Esophagus muscularis mucosa (tissue), 4 donors: ENCODE measurements at regions not wholly inside any gene's neighbourhood (a gene's known extent, or its start where the extent isn't known, plus 50 kb on each side); places are given as distances from the start of the nearest gene placed in this dataset.

ENCODE experiments used
- DNase-seq: peaks from one replicate; pipeline ENCODE4 v3.0.0-alpha.2; 2017; ENCODE audit errors: extremely low spot score
- H3K27ac ChIP-seq, 4 donors: fragments of 200-600 bp; sonication (generic); replicated peaks in 1 of 4; 1 replicate in 3 of 4; 2 replicates in 1 of 4; pipeline ENCODE4 v1.5.1; 2016 to 2019; ENCODE audit warnings: mild to moderate bottlenecking in 1 of 4
- H3K27me3 ChIP-seq, 4 donors: fragments of 200-600 bp; sonication (generic); one replicate each; pipeline versions ENCODE4 v1.5.1 to v1.6.0; 2016 to 2019
- H3K36me3 ChIP-seq, 4 donors: fragments of 200-600 bp; sonication (generic); one replicate each; pipeline ENCODE4 v1.5.1; 2016 to 2019
- H3K4me1 ChIP-seq, 4 donors: fragments of 200-600 bp; sonication (generic); one replicate each; pipeline ENCODE4 v1.5.1; 2016 to 2019
- H3K4me3 ChIP-seq, 4 donors: fragments of 200-600 bp; sonication (generic); 1 replicate in 2 of 4; 2 replicates in 2 of 4; pipeline ENCODE4 v1.5.1; 2016 to 2019; ENCODE audit warnings: mild to moderate bottlenecking in 4 of 4, moderate library complexity in 1 of 4
- H3K9me3 ChIP-seq, 4 donors: fragments of 200-600 bp; sonication (generic); 1 replicate in 3 of 4; 2 replicates in 1 of 4; pipeline ENCODE4 v1.5.1; 2016 to 2019
- CTCF ChIP-seq, 3 experiments: fragments of 200-600 bp in 2 of 3; fragments of 450-650 bp in 1 of 3; sonication (generic) in 2 of 3; IDR thresholded peaks; one replicate each; pipeline ENCODE4 v1.5.1; 2017 to 2019; ENCODE audit warnings: antibody characterized with exemption in 3 of 3, mild to moderate bottlenecking in 2 of 3, moderate library complexity in 1 of 3
- EP300 ChIP-seq: sonication (generic); formaldehyde crosslinking; IDR thresholded peaks from one replicate; pipeline ENCODE4 v1.6.1; 2017; ENCODE audit warnings: antibody characterized with exemption
- POLR2A ChIP-seq: fragments of 450-650 bp; IDR thresholded peaks from one replicate; pipeline ENCODE4 v1.6.1; 2017; ENCODE audit warnings: antibody characterized with exemption, moderate library complexity, mild to moderate bottlenecking, low read depth
- POLR2AphosphoS5 ChIP-seq, 2 donors: sonication (generic); formaldehyde crosslinking; IDR thresholded peaks; one replicate each; pipeline ENCODE4 v1.6.1; 2017; ENCODE audit warnings: antibody characterized with exemption in 2 of 2
- WGBS: methylation state at CpG from one replicate; pipeline ENCODE4 v1.1.5; 2018; 5-methylcytosine and 5-hydroxymethylcytosine counted together
- intact Hi-C: fragments of 100-400 bp; cut with DNase I; formaldehyde crosslinking; loops from one replicate; pipeline ENCODE4 v1.15.1; 2023

DNA sequence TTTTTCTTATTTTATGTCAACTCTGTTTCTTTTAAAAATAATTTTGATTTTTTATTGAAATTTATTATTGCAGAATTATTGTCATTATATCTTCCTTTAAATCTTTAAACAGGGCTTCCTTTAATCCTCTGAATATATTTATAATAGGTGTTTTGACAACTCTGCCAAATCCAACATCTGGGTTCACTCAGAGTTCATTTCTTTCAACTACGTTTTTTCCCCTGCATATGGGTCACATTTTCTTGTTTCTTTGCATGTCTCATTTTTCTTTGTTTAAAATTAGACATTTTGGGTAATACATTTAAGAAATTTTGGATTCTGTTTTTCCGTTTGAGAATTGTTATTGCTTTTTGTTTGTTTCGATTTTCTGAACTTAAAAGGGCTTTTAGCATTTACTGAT is 655.1 kb upstream of the CITED2 start:
- H3K27ac ChIP-seq: no peak overlapping the region
- H3K27me3 ChIP-seq: no peaks in the 10 kb centered on the region
- TF ChIP-seq POLR2AphosphoS5 (IDR thresholded peaks at IDR 0.05) (no peak), CTCF (IDR thresholded peaks at IDR 0.05) (no peak), POLR2A (no peak)
- intact Hi-C loops: no loop called here
- H3K4me3 ChIP-seq: no peak overlapping the region
- no peaks in the 10 kb centered on the region for H3K36me3 ChIP-seq
- peaks cover 0 to 16% (median 13%) of the 10 kb centered on the region in 4 donors for H3K4me1 ChIP-seq
- H3K9me3 ChIP-seq: peaks cover 0 to 5% (median 0%) of the 10 kb centered on the region in 4 donors
- 66% methylated on average over 3 of the region's 3 CpGs for WGBS
- no peak for DNase-seq

GRCh38 chr6:140027219-140027618 is 652.8 kb upstream of the CITED2 start:
- Histone ChIP-seq H3K4me3 (no peak overlapping the region), H3K27ac (no peak overlapping the region), H3K9me3 (peaks cover 0 to 5% (median 0%) of the 10 kb centered on the region in 4 donors), H3K27me3 (no peaks in the 10 kb centered on the region), H3K4me1 (peaks cover 0 to 16% (median 13%) of the 10 kb centered on the region in 4 donors), H3K36me3 (no peaks in the 10 kb centered on the region)
- intact Hi-C loops: no loop called here
- WGBS: 93% methylated on average over 2 of the region's 2 CpGs
- no peak for DNase-seq
- TF ChIP-seq CTCF (IDR thresholded peaks at IDR 0.05): no peak
- no peak for TF ChIP-seq POLR2AphosphoS5 (IDR thresholded peaks at IDR 0.05)
- TF ChIP-seq POLR2A: no peak
- TF ChIP-seq EP300: no peak

DNA sequence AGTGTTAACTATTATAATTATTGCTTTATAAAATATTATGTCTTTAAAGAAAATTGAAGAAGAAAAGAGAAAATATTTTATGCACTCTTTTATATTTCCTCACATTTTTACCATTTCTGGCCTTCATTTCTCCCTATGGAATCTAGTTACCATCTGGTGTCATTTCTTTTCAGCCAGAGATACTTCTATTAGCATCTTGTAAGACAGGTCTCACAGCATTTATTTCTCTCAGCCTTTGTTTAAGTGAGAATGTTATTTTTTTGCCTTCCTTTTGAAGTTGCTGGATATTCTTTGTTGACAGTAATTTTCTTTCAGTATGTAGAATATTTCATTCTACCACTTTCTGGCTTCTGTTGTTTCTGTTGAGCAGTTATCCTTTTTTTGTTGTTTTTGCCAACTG is 652.1 kb upstream of the CITED2 start:
- H3K4me3 ChIP-seq: no peak overlapping the region
- H3K27ac ChIP-seq: no peak overlapping the region
- peaks cover 0 to 5% (median 0%) of the 10 kb centered on the region in 4 donors for H3K9me3 ChIP-seq
- H3K36me3 ChIP-seq: no peaks in the 10 kb centered on the region
- H3K4me1 ChIP-seq: peaks cover 0 to 16% (median 13%) of the 10 kb centered on the region in 4 donors
- no peak for DNase-seq
- TF ChIP-seq CTCF (IDR thresholded peaks at IDR 0.05) (no peak), POLR2A (no peak), POLR2AphosphoS5 (IDR thresholded peaks at IDR 0.05) (no peak), EP300 (no peak)
- intact Hi-C loops: no loop called here
- H3K27me3 ChIP-seq: no peaks in the 10 kb centered on the region

GRCh38 chr6:140025171-140025570 is 650.7 kb upstream of the CITED2 start:
- H3K36me3 ChIP-seq: no peaks in the 10 kb centered on the region
- intact Hi-C loops: no loop called here
- TF ChIP-seq CTCF (IDR thresholded peaks at IDR 0.05) (no peak), POLR2AphosphoS5 (IDR thresholded peaks at IDR 0.05) (no peak), POLR2A (no peak), EP300 (no peak)
- H3K27me3 ChIP-seq: no peaks in the 10 kb centered on the region
- H3K9me3 ChIP-seq: peaks cover 0 to 16% (median 4%) of the 10 kb centered on the region in 4 donors
- no peak for DNase-seq
- no peak overlapping the region for H3K4me3 ChIP-seq
- no peak overlapping the region for H3K27ac ChIP-seq
- WGBS: 96% methylated on average over 1 of the region's 1 CpG
- peaks cover 0 to 6% (median 5%) of the 10 kb centered on the region in 4 donors for H3K4me1 ChIP-seq

GRCh38 chr6:140020207-140020791 is 645.9 kb upstream of the CITED2 start:
- Histone ChIP-seq H3K27me3 (no peaks in the 10 kb centered on the region), H3K27ac (no peak overlapping the region), H3K36me3 (no peaks in the 10 kb centered on the region), H3K9me3 (peaks cover 0 to 15% (median 11%) of the 10 kb centered on the region in 4 donors), H3K4me1 (peaks cover 0 to 5% (median 0%) of the 10 kb centered on the region in 4 donors), H3K4me3 (no peak overlapping the region)
- TF ChIP-seq EP300 (no peak), CTCF (IDR thresholded peaks at IDR 0.05) (no peak), POLR2A (no peak), POLR2AphosphoS5 (IDR thresholded peaks at IDR 0.05) (no peak)
- intact Hi-C loops: no loop called here
- WGBS: 100% methylated on average over 1 of the region's 2 CpGs
- no peak for DNase-seq
